ENCODE measurements at regions not wholly inside any gene's neighbourhood (a gene's known extent, or its start where the extent isn't known, plus 50 kb on each side); places are given as distances from the start of the nearest gene placed in this dataset.

GRCh38 chr13:40164133-40164532 lies 502.3 kb downstream of the FOXO1 start:
- peaks cover 44% of the 10 kb centered on the region for H3K27me3 Mint-ChIP-seq
- no peaks in the 10 kb centered on the region for H3K36me3 Mint-ChIP-seq (ENCODE audit: insufficient read depth)
- no peak for TF ChIP-seq CTCF (IDR thresholded peaks at IDR 0.05; ENCODE audit: unreplicated experiment)
- DNase-seq (ENCODE audit: low spot score, unreplicated experiment): no peak
- no peak overlapping the region for H3K27ac Mint-ChIP-seq
- peaks cover 5% of the 10 kb centered on the region for H3K4me1 Mint-ChIP-seq (ENCODE audit: low read depth)
- no peak overlapping the region for H3K4me3 Mint-ChIP-seq (ENCODE audit: low read depth)
- H3K9me3 Mint-ChIP-seq (ENCODE audit: low read depth): no peaks in the 10 kb centered on the region

DNA sequence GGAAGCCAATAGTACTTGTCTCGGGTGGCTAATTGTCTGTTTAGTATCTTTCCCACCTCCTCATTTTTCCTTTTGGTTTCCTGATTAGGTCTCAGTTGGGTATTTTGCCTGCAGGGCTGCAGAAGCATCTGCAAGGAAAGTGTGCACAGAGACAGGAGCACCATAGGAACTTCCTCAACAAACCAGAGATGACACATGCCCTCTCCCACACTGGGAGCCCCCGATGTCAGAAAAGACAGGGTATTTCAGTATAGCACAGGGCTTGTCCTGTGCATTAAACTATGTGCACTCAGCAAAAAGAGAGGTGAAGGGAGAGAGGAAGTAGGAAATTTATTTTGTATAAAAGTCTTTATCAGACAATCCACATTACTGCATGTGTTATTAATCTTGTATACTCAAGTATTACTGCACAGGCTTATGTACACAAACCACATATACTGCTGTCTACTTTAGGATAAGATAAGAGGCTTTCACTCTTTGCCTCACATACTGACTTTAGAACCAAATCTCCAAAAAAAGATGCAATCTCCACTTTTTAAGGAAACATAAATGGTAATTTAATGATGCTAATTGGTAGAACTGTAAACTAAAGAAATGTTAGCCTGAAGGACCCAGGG lies 501.0 kb downstream of the FOXO1 start:
- Mint-ChIP-seq H3K27ac (no peak overlapping the region), H3K9me3 (ENCODE audit: low read depth) (no peaks in the 10 kb centered on the region), H3K4me1 (ENCODE audit: low read depth) (peaks cover 5% of the 10 kb centered on the region), H3K4me3 (ENCODE audit: low read depth) (no peak overlapping the region), H3K27me3 (peaks cover 51% of the 10 kb centered on the region), H3K36me3 (ENCODE audit: insufficient read depth) (no peaks in the 10 kb centered on the region)
- DNase-seq (ENCODE audit: low spot score, unreplicated experiment): no peak
- no peak for TF ChIP-seq CTCF (IDR thresholded peaks at IDR 0.05; ENCODE audit: unreplicated experiment)

DNA sequence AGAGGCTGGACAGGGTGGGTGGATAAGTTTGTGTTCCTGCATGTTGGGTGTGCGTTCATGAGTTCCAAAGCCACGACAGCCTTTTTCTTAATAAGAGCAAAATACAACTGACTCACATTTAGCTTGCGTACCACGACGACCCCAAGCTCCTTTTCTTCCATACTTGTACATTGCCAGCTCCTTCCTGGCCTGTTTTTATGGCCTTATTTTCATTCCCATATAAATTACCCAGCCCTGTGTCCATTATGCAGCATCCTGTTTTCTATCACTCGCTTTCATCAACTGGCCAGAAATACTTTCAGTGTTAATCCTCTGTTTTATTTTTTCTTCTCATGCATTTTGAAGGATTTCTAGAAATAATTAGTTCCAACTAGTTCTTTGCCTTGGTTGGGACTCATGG lies 499.1 kb downstream of the FOXO1 start:
- Mint-ChIP-seq H3K9me3 (ENCODE audit: low read depth) (no peaks in the 10 kb centered on the region), H3K36me3 (ENCODE audit: insufficient read depth) (no peaks in the 10 kb centered on the region), H3K27ac (no peak overlapping the region), H3K4me3 (ENCODE audit: low read depth) (no peak overlapping the region), H3K27me3 (peaks cover 54% of the 10 kb centered on the region), H3K4me1 (ENCODE audit: low read depth) (peaks cover 5% of the 10 kb centered on the region)
- TF ChIP-seq CTCF (IDR thresholded peaks at IDR 0.05; ENCODE audit: unreplicated experiment): no peak
- DNase-seq (ENCODE audit: low spot score, unreplicated experiment): no peak

DNA sequence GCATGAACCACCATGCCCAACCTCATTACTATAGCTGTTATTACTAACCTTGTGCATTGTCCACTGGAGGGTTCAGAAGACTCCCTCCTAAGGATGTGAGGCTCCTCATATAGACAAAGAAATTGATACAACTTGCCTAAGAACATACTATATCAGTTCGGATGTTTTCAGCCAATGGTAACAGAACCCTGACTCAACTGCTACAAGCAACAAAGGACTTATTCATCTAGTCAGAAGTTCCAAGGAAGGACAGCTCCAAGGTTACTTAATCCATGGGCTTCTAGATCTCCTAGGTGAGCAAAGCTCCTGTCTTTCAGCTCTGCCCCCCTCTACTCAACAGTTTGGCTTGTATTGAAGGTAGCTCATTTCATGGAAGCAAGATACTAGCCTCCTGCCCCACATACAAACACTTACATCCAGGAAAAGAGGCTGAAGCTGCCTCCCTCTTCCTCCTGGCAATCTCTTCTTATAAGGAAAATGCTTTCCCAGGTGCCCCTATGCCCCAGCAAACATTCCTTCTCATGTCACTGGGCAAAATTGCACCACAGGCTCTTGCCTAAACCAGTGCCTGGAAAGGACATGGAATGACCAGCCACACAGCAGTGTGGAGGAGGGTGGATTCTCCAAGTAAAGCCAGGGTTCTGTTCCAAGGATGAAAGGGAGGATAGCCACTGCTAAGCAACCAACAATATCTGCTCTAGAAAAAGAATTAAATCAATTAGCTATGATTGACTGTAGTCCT lies 497.8 kb downstream of the FOXO1 start:
- Mint-ChIP-seq H3K4me1 (ENCODE audit: low read depth) (peaks cover 5% of the 10 kb centered on the region), H3K36me3 (ENCODE audit: insufficient read depth) (no peaks in the 10 kb centered on the region)

GRCh38 chr13:40169476-40169875 lies 497.0 kb downstream of the FOXO1 start:
- no peak overlapping the region for H3K4me3 Mint-ChIP-seq (ENCODE audit: low read depth)
- no peak for DNase-seq (ENCODE audit: low spot score, unreplicated experiment)
- peaks cover 5% of the 10 kb centered on the region for H3K4me1 Mint-ChIP-seq (ENCODE audit: low read depth)
- no peaks in the 10 kb centered on the region for H3K9me3 Mint-ChIP-seq (ENCODE audit: low read depth)
- no peak for TF ChIP-seq CTCF (IDR thresholded peaks at IDR 0.05; ENCODE audit: unreplicated experiment)
- no peak overlapping the region for H3K27ac Mint-ChIP-seq
- H3K27me3 Mint-ChIP-seq: peaks cover 62% of the 10 kb centered on the region
- H3K36me3 Mint-ChIP-seq (ENCODE audit: insufficient read depth): no peaks in the 10 kb centered on the region

More for the DNA sequence above, 497.8 kb downstream of the FOXO1 start:
- H3K27me3 Mint-ChIP-seq: peaks cover 59% of the 10 kb centered on the region
- no peaks in the 10 kb centered on the region for H3K9me3 Mint-ChIP-seq (ENCODE audit: low read depth)
- no peak overlapping the region for H3K4me3 Mint-ChIP-seq (ENCODE audit: low read depth)
- no peak overlapping the region for H3K27ac Mint-ChIP-seq
- no peak for TF ChIP-seq CTCF (IDR thresholded peaks at IDR 0.05; ENCODE audit: unreplicated experiment)
- DNase-seq (ENCODE audit: low spot score, unreplicated experiment): no peak
